GM18868 (cell line): ENCODE measurements at regions not wholly inside any gene's neighbourhood (a gene's known extent, or its start where the extent isn't known, plus 50 kb on each side); places are given as distances from the start of the nearest gene placed in this dataset.

ENCODE experiments used
- ATAC-seq: cut with Tn5 transposase; IDR thresholded peaks from one replicate; pipeline ENCODE4 v1.9.1; 2021; ENCODE audit warnings: mild to moderate bottlenecking, moderate library complexity; ENCODE audit not compliant: unreplicated experiment

- ATAC-seq: no peak
These were observed 59.0 kb upstream of the CTNND2 start for GRCh38 chr5:11963227-11963626.

GRCh38 chr5:11962122-11962521 lies 57.9 kb upstream of the CTNND2 start:
- ATAC-seq: no peak

- no peak for ATAC-seq
These were observed 54.1 kb upstream of the CTNND2 start for GRCh38 chr5:11958321-11958720.

- no peak for ATAC-seq
These were observed 51.1 kb upstream of the CTNND2 start for GRCh38 chr5:11955331-11955730.
